ENCODE measurements at regions not wholly inside any gene's neighbourhood (a gene's known extent, or its start where the extent isn't known, plus 50 kb on each side); places are given as distances from the start of the nearest gene placed in this dataset.
"Not testable (repeated sequence)": the region's sequence is repeated elsewhere in the genome, so short reads cannot be mapped to it uniquely, and the experiment has no call there.

GRCh38 chr16:16448423-16448822, 69.5 kb downstream of the NPIPA7 start:
- not testable (repeated sequence) for H3K27ac Mint-ChIP-seq (ENCODE audit: unreplicated experiment); DNase-seq (ENCODE audit: low spot score); H3K4me1 Mint-ChIP-seq (ENCODE audit: low read depth); H3K4me3 Mint-ChIP-seq (ENCODE audit: unreplicated experiment); H3K27me3 Mint-ChIP-seq (ENCODE audit: low read depth); H3K9me3 Mint-ChIP-seq (ENCODE audit: low read depth); H3K36me3 Mint-ChIP-seq (ENCODE audit: low read depth)

- H3K27ac Mint-ChIP-seq (ENCODE audit: unreplicated experiment); H3K36me3 Mint-ChIP-seq (ENCODE audit: low read depth); DNase-seq (ENCODE audit: low spot score); H3K4me1 Mint-ChIP-seq (ENCODE audit: low read depth); H3K27me3 Mint-ChIP-seq (ENCODE audit: low read depth); H3K9me3 Mint-ChIP-seq (ENCODE audit: low read depth); H3K4me3 Mint-ChIP-seq (ENCODE audit: unreplicated experiment): not testable (repeated sequence)
Measured at GRCh38 chr16:16449712-16450237, 70.8 kb downstream of the NPIPA7 start.

- not testable (repeated sequence) for H3K27me3 Mint-ChIP-seq (ENCODE audit: low read depth); DNase-seq (ENCODE audit: low spot score); H3K9me3 Mint-ChIP-seq (ENCODE audit: low read depth); H3K4me1 Mint-ChIP-seq (ENCODE audit: low read depth); H3K27ac Mint-ChIP-seq (ENCODE audit: unreplicated experiment); H3K4me3 Mint-ChIP-seq (ENCODE audit: unreplicated experiment); H3K36me3 Mint-ChIP-seq (ENCODE audit: low read depth)
Measured at GRCh38 chr16:16451721-16452410, 72.9 kb downstream of the NPIPA7 start.

GRCh38 chr16:16458579-16458978, 79.6 kb downstream of the NPIPA7 start:
- not testable (repeated sequence) for H3K4me1 Mint-ChIP-seq (ENCODE audit: low read depth); H3K36me3 Mint-ChIP-seq (ENCODE audit: low read depth); H3K4me3 Mint-ChIP-seq (ENCODE audit: unreplicated experiment); DNase-seq (ENCODE audit: low spot score); H3K27me3 Mint-ChIP-seq (ENCODE audit: low read depth); H3K27ac Mint-ChIP-seq (ENCODE audit: unreplicated experiment); H3K9me3 Mint-ChIP-seq (ENCODE audit: low read depth)

- DNase-seq (ENCODE audit: low spot score); H3K4me1 Mint-ChIP-seq (ENCODE audit: low read depth); H3K27ac Mint-ChIP-seq (ENCODE audit: unreplicated experiment); H3K9me3 Mint-ChIP-seq (ENCODE audit: low read depth); H3K36me3 Mint-ChIP-seq (ENCODE audit: low read depth); H3K4me3 Mint-ChIP-seq (ENCODE audit: unreplicated experiment); H3K27me3 Mint-ChIP-seq (ENCODE audit: low read depth): not testable (repeated sequence)
Measured at GRCh38 chr16:16463792-16464191, 84.9 kb downstream of the NPIPA7 start.

GRCh38 chr16:16488919-16489318, 110.0 kb downstream of the NPIPA7 start:
- H3K27me3 Mint-ChIP-seq (ENCODE audit: low read depth); H3K4me3 Mint-ChIP-seq (ENCODE audit: unreplicated experiment); H3K36me3 Mint-ChIP-seq (ENCODE audit: low read depth); DNase-seq (ENCODE audit: low spot score); H3K27ac Mint-ChIP-seq (ENCODE audit: unreplicated experiment); H3K4me1 Mint-ChIP-seq (ENCODE audit: low read depth); H3K9me3 Mint-ChIP-seq (ENCODE audit: low read depth): not testable (repeated sequence)

- not testable (repeated sequence) for H3K36me3 Mint-ChIP-seq (ENCODE audit: low read depth); H3K9me3 Mint-ChIP-seq (ENCODE audit: low read depth)
Measured at GRCh38 chr16:16489466-16489865, 110.5 kb downstream of the NPIPA7 start.

GRCh38 chr16:16494114-16494513, 115.2 kb downstream of the NPIPA7 start:
- H3K4me1 Mint-ChIP-seq (ENCODE audit: low read depth); H3K4me3 Mint-ChIP-seq (ENCODE audit: unreplicated experiment); DNase-seq (ENCODE audit: low spot score); H3K9me3 Mint-ChIP-seq (ENCODE audit: low read depth); H3K36me3 Mint-ChIP-seq (ENCODE audit: low read depth); H3K27me3 Mint-ChIP-seq (ENCODE audit: low read depth); H3K27ac Mint-ChIP-seq (ENCODE audit: unreplicated experiment): not testable (repeated sequence)

More at GRCh38 chr16:16489466-16489865, 110.5 kb downstream of the NPIPA7 start:
- not testable (repeated sequence) for H3K27me3 Mint-ChIP-seq (ENCODE audit: low read depth); H3K4me1 Mint-ChIP-seq (ENCODE audit: low read depth); H3K4me3 Mint-ChIP-seq (ENCODE audit: unreplicated experiment); H3K27ac Mint-ChIP-seq (ENCODE audit: unreplicated experiment); DNase-seq (ENCODE audit: low spot score)

- not testable (repeated sequence) for H3K9me3 Mint-ChIP-seq (ENCODE audit: low read depth); H3K27ac Mint-ChIP-seq (ENCODE audit: unreplicated experiment); H3K36me3 Mint-ChIP-seq (ENCODE audit: low read depth); H3K4me1 Mint-ChIP-seq (ENCODE audit: low read depth); H3K27me3 Mint-ChIP-seq (ENCODE audit: low read depth); DNase-seq (ENCODE audit: low spot score); H3K4me3 Mint-ChIP-seq (ENCODE audit: unreplicated experiment)
Measured at GRCh38 chr16:16494998-16495397, 116.1 kb downstream of the NPIPA7 start.

GRCh38 chr16:16499875-16500274, 120.9 kb downstream of the NPIPA7 start:
- not testable (repeated sequence) for H3K27me3 Mint-ChIP-seq (ENCODE audit: low read depth)

GRCh38 chr16:16507041-16507440, 128.1 kb downstream of the NPIPA7 start:
- not testable (repeated sequence) for H3K9me3 Mint-ChIP-seq (ENCODE audit: low read depth); H3K4me3 Mint-ChIP-seq (ENCODE audit: unreplicated experiment); H3K27ac Mint-ChIP-seq (ENCODE audit: unreplicated experiment); H3K4me1 Mint-ChIP-seq (ENCODE audit: low read depth); H3K27me3 Mint-ChIP-seq (ENCODE audit: low read depth); DNase-seq (ENCODE audit: low spot score); H3K36me3 Mint-ChIP-seq (ENCODE audit: low read depth)

More at GRCh38 chr16:16499875-16500274, 120.9 kb downstream of the NPIPA7 start:
- H3K36me3 Mint-ChIP-seq (ENCODE audit: low read depth); H3K9me3 Mint-ChIP-seq (ENCODE audit: low read depth); H3K4me3 Mint-ChIP-seq (ENCODE audit: unreplicated experiment); DNase-seq (ENCODE audit: low spot score); H3K4me1 Mint-ChIP-seq (ENCODE audit: low read depth); H3K27ac Mint-ChIP-seq (ENCODE audit: unreplicated experiment): not testable (repeated sequence)

- not testable (repeated sequence) for DNase-seq (ENCODE audit: low spot score); H3K27ac Mint-ChIP-seq (ENCODE audit: unreplicated experiment); H3K4me1 Mint-ChIP-seq (ENCODE audit: low read depth); H3K4me3 Mint-ChIP-seq (ENCODE audit: unreplicated experiment); H3K36me3 Mint-ChIP-seq (ENCODE audit: low read depth); H3K9me3 Mint-ChIP-seq (ENCODE audit: low read depth); H3K27me3 Mint-ChIP-seq (ENCODE audit: low read depth)
Measured at GRCh38 chr16:16508344-16508743, 129.4 kb downstream of the NPIPA7 start.

- not testable (repeated sequence) for H3K4me3 Mint-ChIP-seq (ENCODE audit: unreplicated experiment); H3K27ac Mint-ChIP-seq (ENCODE audit: unreplicated experiment); H3K9me3 Mint-ChIP-seq (ENCODE audit: low read depth); H3K27me3 Mint-ChIP-seq (ENCODE audit: low read depth); H3K36me3 Mint-ChIP-seq (ENCODE audit: low read depth); DNase-seq (ENCODE audit: low spot score); H3K4me1 Mint-ChIP-seq (ENCODE audit: low read depth)
Measured at GRCh38 chr16:16519395-16519794, 140.5 kb downstream of the NPIPA7 start.
